ENCODE measurements at regions not wholly inside any gene's neighbourhood (a gene's known extent, or its start where the extent isn't known, plus 50 kb on each side); places are given as distances from the start of the nearest gene placed in this dataset.
"Not testable (repeated sequence)": the region's sequence is repeated elsewhere in the genome, so short reads cannot be mapped to it uniquely, and the experiment has no call there.

- no peaks in the 10 kb centered on the region for H3K36me3 ChIP-seq (ENCODE audit: insufficient read depth, low read length)
- no peak overlapping the region for H2AFZ ChIP-seq (ENCODE audit: low read length)
- H4K20me1 ChIP-seq (ENCODE audit: insufficient read depth, low read length): no peaks in the 10 kb centered on the region
- H3K4me2 ChIP-seq (ENCODE audit: low read length): no peak overlapping the region
- no peaks in the 10 kb centered on the region for H3K4me1 ChIP-seq (ENCODE audit: insufficient read depth, low read length, severe bottlenecking)
- TF ChIP-seq EZH2 (IDR thresholded peaks at IDR 0.05; ENCODE audit: borderline replicate concordance, low read length) (no peak), CTCF (IDR thresholded peaks at IDR 0.05; ENCODE audit: low read length) (no peak)
- no peak overlapping the region for H3K4me3 ChIP-seq (ENCODE audit: low read depth, low read length, poor library complexity, severe bottlenecking)
- no peaks in the 10 kb centered on the region for H3K27me3 ChIP-seq (ENCODE audit: insufficient read depth, low read length)
- H3K9me3 ChIP-seq (ENCODE audit: low read length): no peaks in the 10 kb centered on the region
- H3K9me2 ChIP-seq (ENCODE audit: low read depth, low read length): no peaks in the 10 kb centered on the region
- H3F3A ChIP-seq (ENCODE audit: insufficient read depth, low read length): no peaks in the 10 kb centered on the region
- no peak overlapping the region for H3K27ac ChIP-seq (ENCODE audit: low read depth, low read length, poor library complexity, severe bottlenecking)
- H3K9ac ChIP-seq (ENCODE audit: low read length): no peak overlapping the region
- no peaks in the 10 kb centered on the region for H3K79me2 ChIP-seq (ENCODE audit: insufficient read depth, low read length)
These were observed 550.8 kb upstream of the ZNF804A start for GRCh38 chr2:184047536-184047935.

GRCh38 chr2:184049566-184049965, 548.8 kb upstream of the ZNF804A start:
- Histone ChIP-seq H3K27me3 (ENCODE audit: insufficient read depth, low read length) (no peaks in the 10 kb centered on the region), H2AFZ (ENCODE audit: low read length) (no peak overlapping the region), H3K4me3 (ENCODE audit: low read depth, low read length, poor library complexity, severe bottlenecking) (no peak overlapping the region), H3F3A (ENCODE audit: insufficient read depth, low read length) (no peaks in the 10 kb centered on the region), H3K9me3 (ENCODE audit: low read length) (no peaks in the 10 kb centered on the region), H3K9me2 (ENCODE audit: low read depth, low read length) (no peaks in the 10 kb centered on the region), H3K79me2 (ENCODE audit: insufficient read depth, low read length) (no peaks in the 10 kb centered on the region), H3K9ac (ENCODE audit: low read length) (no peak overlapping the region), H3K27ac (ENCODE audit: low read depth, low read length, poor library complexity, severe bottlenecking) (no peak overlapping the region), H3K36me3 (ENCODE audit: insufficient read depth, low read length) (no peaks in the 10 kb centered on the region), H3K4me2 (ENCODE audit: low read length) (no peak overlapping the region), H3K4me1 (ENCODE audit: insufficient read depth, low read length, severe bottlenecking) (peaks cover 8% of the 10 kb centered on the region), H4K20me1 (ENCODE audit: insufficient read depth, low read length) (no peaks in the 10 kb centered on the region)
- TF ChIP-seq CTCF (IDR thresholded peaks at IDR 0.05; ENCODE audit: low read length) (no peak), EZH2 (IDR thresholded peaks at IDR 0.05; ENCODE audit: borderline replicate concordance, low read length) (no peak)

GRCh38 chr2:184053326-184053725, 545.0 kb upstream of the ZNF804A start:
- Histone ChIP-seq H3K27ac (ENCODE audit: low read depth, low read length, poor library complexity, severe bottlenecking) (peak overlapping the region; percentile 43), H3K79me2 (ENCODE audit: insufficient read depth, low read length) (no peaks in the 10 kb centered on the region), H3F3A (ENCODE audit: insufficient read depth, low read length) (no peaks in the 10 kb centered on the region), H3K4me3 (ENCODE audit: low read depth, low read length, poor library complexity, severe bottlenecking) (no peak overlapping the region), H2AFZ (ENCODE audit: low read length) (peak overlapping the region; percentile 8; the same call in 1 of the 2 replicates), H3K9me2 (ENCODE audit: low read depth, low read length) (no peaks in the 10 kb centered on the region), H3K36me3 (ENCODE audit: insufficient read depth, low read length) (no peaks in the 10 kb centered on the region), H4K20me1 (ENCODE audit: insufficient read depth, low read length) (no peaks in the 10 kb centered on the region), H3K4me2 (ENCODE audit: low read length) (no peak overlapping the region; the same call in 1 of the 2 replicates), H3K9me3 (ENCODE audit: low read length) (no peaks in the 10 kb centered on the region), H3K27me3 (ENCODE audit: insufficient read depth, low read length) (no peaks in the 10 kb centered on the region), H3K4me1 (ENCODE audit: insufficient read depth, low read length, severe bottlenecking) (peaks cover 8% of the 10 kb centered on the region), H3K9ac (ENCODE audit: low read length) (no peak overlapping the region)
- TF ChIP-seq EZH2 (IDR thresholded peaks at IDR 0.05; ENCODE audit: borderline replicate concordance, low read length) (no peak), CTCF (IDR thresholded peaks at IDR 0.05; ENCODE audit: low read length) (no peak)

GRCh38 chr2:184054419-184054818, 543.9 kb upstream of the ZNF804A start:
- H3K36me3 ChIP-seq (ENCODE audit: insufficient read depth, low read length); H3F3A ChIP-seq (ENCODE audit: insufficient read depth, low read length); H3K4me1 ChIP-seq (ENCODE audit: insufficient read depth, low read length, severe bottlenecking); H4K20me1 ChIP-seq (ENCODE audit: insufficient read depth, low read length); H3K27me3 ChIP-seq (ENCODE audit: insufficient read depth, low read length); H3K27ac ChIP-seq (ENCODE audit: low read depth, low read length, poor library complexity, severe bottlenecking); H3K4me2 ChIP-seq (ENCODE audit: low read length); H3K9me3 ChIP-seq (ENCODE audit: low read length); H3K4me3 ChIP-seq (ENCODE audit: low read depth, low read length, poor library complexity, severe bottlenecking); H3K9me2 ChIP-seq (ENCODE audit: low read depth, low read length); H3K9ac ChIP-seq (ENCODE audit: low read length); H2AFZ ChIP-seq (ENCODE audit: low read length); H3K79me2 ChIP-seq (ENCODE audit: insufficient read depth, low read length): not testable (repeated sequence)

Measured in OCI-LY1 (cell line).